Mammary epithelial cell (primary cell): ENCODE measurements at regions not wholly inside any gene's neighbourhood (a gene's known extent, or its start where the extent isn't known, plus 50 kb on each side); places are given as distances from the start of the nearest gene placed in this dataset.

Experiments
- CTCF ChIP-seq, 2 donors: IDR thresholded peaks in 1 of 2; conservative IDR thresholded peaks in 1 of 2; 2 replicates each; pipeline ENCODE4 v1.5.1; 2011 to 2012; ENCODE audit warnings: inconsistent platforms in 2 of 2, low read length in 2 of 2, mild to moderate bottlenecking in 2 of 2, control low read depth in 1 of 2, low read depth in 1 of 2; ENCODE audit not compliant: insufficient read depth in 1 of 2; ENCODE audit errors: extremely low read depth in 1 of 2
- EZH2 ChIP-seq: IDR thresholded peaks from 2 replicates; pipeline ENCODE4 v1.6.1; 2012; ENCODE audit warnings: low read length, inconsistent platforms, borderline replicate concordance

- no peak for TF ChIP-seq CTCF (conservative IDR thresholded peaks at IDR 0.05 in 1 of 2, IDR thresholded peaks at IDR 0.05 in 1 of 2; ENCODE audit: extremely low read depth in 1 of 2, insufficient read depth in 1 of 2, low read depth in 1 of 2, low read length in 2 of 2)
- no peak for TF ChIP-seq EZH2
Observed at GRCh38 chr5:173399851-173400250, 71.6 kb upstream of the STC2 start.
